HG02973 (cell line): ENCODE measurements at regions not wholly inside any gene's neighbourhood (a gene's known extent, or its start where the extent isn't known, plus 50 kb on each side); places are given as distances from the start of the nearest gene placed in this dataset.

Source experiments
- ATAC-seq: cut with Tn5 transposase; IDR thresholded peaks from one replicate; pipeline ENCODE4 v1.9.1; 2021; ENCODE audit warnings: moderate library complexity; ENCODE audit not compliant: unreplicated experiment

GRCh38 chr4:167469436-167469835, 235.1 kb upstream of the SPOCK3 start:
- no peak for ATAC-seq

GRCh38 chr4:167475951-167476350, 241.7 kb upstream of the SPOCK3 start:
- ATAC-seq, result no peak

- no peak for ATAC-seq
Observed at GRCh38 chr4:167492007-167492406, 257.7 kb upstream of the SPOCK3 start.

- ATAC-seq, result no peak
Observed at GRCh38 chr4:167509551-167509950, 275.3 kb upstream of the SPOCK3 start.

GRCh38 chr4:167524091-167524490, 289.8 kb upstream of the SPOCK3 start:
- ATAC-seq, result no peak

- ATAC-seq, result no peak
Observed at GRCh38 chr4:167537761-167538160, 303.5 kb upstream of the SPOCK3 start.

- ATAC-seq, result no peak
Observed at GRCh38 chr4:167541286-167541685, 307.0 kb upstream of the SPOCK3 start.

GRCh38 chr4:167544391-167544790, 310.1 kb upstream of the SPOCK3 start:
- no peak for ATAC-seq

GRCh38 chr4:167550021-167550420, 315.7 kb upstream of the SPOCK3 start:
- no peak for ATAC-seq

- peak; percentile 63 for ATAC-seq
Observed at GRCh38 chr4:167555338-167556022, 321.2 kb upstream of the SPOCK3 start.

- no peak for ATAC-seq
Observed at GRCh38 chr4:167578906-167579305, 344.6 kb upstream of the SPOCK3 start.

GRCh38 chr4:167581449-167581965, 347.2 kb upstream of the SPOCK3 start:
- no peak for ATAC-seq

- no peak for ATAC-seq
Observed at GRCh38 chr4:167587361-167587760, 353.1 kb upstream of the SPOCK3 start.

- ATAC-seq, result no peak
Observed at GRCh38 chr4:167595898-167596297, 361.6 kb upstream of the SPOCK3 start.

- no peak for ATAC-seq
Observed at GRCh38 chr4:167602157-167602556, 367.9 kb upstream of the SPOCK3 start.

- no peak for ATAC-seq
Observed at GRCh38 chr4:167606551-167606950, 372.3 kb upstream of the SPOCK3 start.

GRCh38 chr4:167613381-167613780, 379.1 kb upstream of the SPOCK3 start:
- no peak for ATAC-seq

GRCh38 chr4:167614866-167615265, 380.6 kb upstream of the SPOCK3 start:
- no peak for ATAC-seq

GRCh38 chr4:167616476-167616875, 382.2 kb upstream of the SPOCK3 start:
- no peak for ATAC-seq

GRCh38 chr4:167622481-167623240, 388.4 kb upstream of the SPOCK3 start:
- ATAC-seq, result peak; percentile 90

GRCh38 chr4:167623241-167623572, 388.9 kb upstream of the SPOCK3 start:
- ATAC-seq, result no peak

- ATAC-seq, result no peak
Observed at GRCh38 chr4:167629272-167629671, 395.0 kb upstream of the SPOCK3 start.
